ENCODE measurements at regions not wholly inside any gene's neighbourhood (a gene's known extent, or its start where the extent isn't known, plus 50 kb on each side); places are given as distances from the start of the nearest gene placed in this dataset.

GRCh38 chr2:111716905-111717775, 166.9 kb downstream of the ANAPC1 start:
- Histone ChIP-seq H3K9me3 (ENCODE audit: control insufficient read depth, insufficient read depth, low read length) (no peaks in the 10 kb centered on the region), H3K27me3 (ENCODE audit: control insufficient read depth, low read length) (no peaks in the 10 kb centered on the region), H4K20me1 (ENCODE audit: control insufficient read depth, insufficient read depth, low read depth, low read length) (no peaks in the 10 kb centered on the region), H3K9me2 (replicated peaks; ENCODE audit: control insufficient read depth, low read length) (no peaks in the 10 kb centered on the region), H3K4me1 (ENCODE audit: control insufficient read depth, low read length) (no peaks in the 10 kb centered on the region), H3K79me2 (ENCODE audit: control insufficient read depth, low read length) (no peaks in the 10 kb centered on the region), H3F3A (ENCODE audit: control insufficient read depth, insufficient read depth) (no peaks in the 10 kb centered on the region), H3K27ac (ENCODE audit: low read depth, low read length) (no peak overlapping the region), H3K4me2 (ENCODE audit: low read length) (no peak overlapping the region), H3K4me3 (ENCODE audit: low read length) (no peak overlapping the region), H3K36me3 (ENCODE audit: control insufficient read depth, low read length) (no peaks in the 10 kb centered on the region)
- TF ChIP-seq CTCF (IDR thresholded peaks at IDR 0.05; ENCODE audit: low read depth, low read length, poor library complexity, severe bottlenecking) = no peak
- TF ChIP-seq EZH2phosphoT487 (IDR thresholded peaks at IDR 0.05; ENCODE audit: borderline replicate concordance, low read length) = no peak

Measured in DOHH2 (cell line).